PC-3 (cell line): ENCODE measurements at regions not wholly inside any gene's neighbourhood (a gene's known extent, or its start where the extent isn't known, plus 50 kb on each side); places are given as distances from the start of the nearest gene placed in this dataset.

ENCODE experiments used
- ATAC-seq: fragments of 200-7000 bp; cut with Tn5 transposase; 2 replicates; pipeline ENCODE4 v1.9.1; 2020; ENCODE audit warnings: mild to moderate bottlenecking, moderate library complexity
- BruUV-seq: library from RNA; stranded (reverse); fragments of 400-500 nt; replicated peaks from 2 replicates; lab custom pipeline; 2021; lab: Mats Ljungman, UMichigan
- CTCF ChIA-PET: fragments of 300-600 bp; sonication (Branson Sonifier 250); formaldehyde crosslinking; loops from one replicate; lab custom pipeline; 2022; ENCODE audit warnings: antibody characterized with exemption; lab: Charles Lee
- POLR2A ChIA-PET: fragments of 300-600 bp; sonication (Branson Sonifier 250); formaldehyde crosslinking; loops from one replicate; lab custom pipeline; 2022; ENCODE audit warnings: antibody characterized with exemption; ENCODE audit not compliant: unreplicated experiment; lab: Charles Lee
- DNase-seq: peaks from one replicate; pipeline ENCODE4 v3.0.0-alpha.2; 2015
- H2AFZ ChIP-seq: fragments of 300-600 bp; sonication (generic); 2 replicates; pipeline ENCODE4 v1.6.0; 2016; ENCODE audit warnings: antibody characterized with exemption, low read length
- H3F3A ChIP-seq: fragments of 300-600 bp; sonication (generic); one replicate; pipeline ENCODE4 v1.6.0; 2017; ENCODE audit warnings: antibody characterized with exemption, low read length, control low read depth, mild to moderate bottlenecking; ENCODE audit not compliant: unreplicated experiment
- H3K27ac ChIP-seq: fragments of 300-600 bp; sonication (generic); 2 replicates; pipeline ENCODE4 v1.5.1; 2016; ENCODE audit warnings: mild to moderate bottlenecking, low read length
- H3K27me3 ChIP-seq: fragments of 300-600 bp; sonication (generic); 2 replicates; pipeline ENCODE4 v1.6.1; 2016; ENCODE audit warnings: low read length, mixed read lengths
- H3K36me3 ChIP-seq: fragments of 300-600 bp; sonication (generic); 2 replicates; pipeline ENCODE4 v1.6.1; 2016; ENCODE audit warnings: low read depth, mixed run types, low read length, mixed read lengths
- H3K4me1 ChIP-seq: fragments of 300-600 bp; sonication (generic); 2 replicates; pipeline ENCODE4 v1.5.1; 2016; ENCODE audit warnings: low read length; ENCODE audit not compliant: insufficient read depth
- H3K4me2 ChIP-seq: fragments of 300-600 bp; sonication (generic); 2 replicates; pipeline ENCODE4 v1.6.0; 2016; ENCODE audit warnings: low read length
- H3K4me3 ChIP-seq: fragments of 300-600 bp; sonication (generic); 2 replicates; pipeline ENCODE4 v1.5.1; 2016; ENCODE audit warnings: mild to moderate bottlenecking, low read length, mixed read lengths
- H3K79me2 ChIP-seq: fragments of 300-600 bp; sonication (generic); 2 replicates; pipeline ENCODE4 v1.6.1; 2017; ENCODE audit warnings: low read length, mixed read lengths
- H3K9ac ChIP-seq: fragments of 300-600 bp; sonication (generic); 2 replicates; pipeline ENCODE4 v1.6.0; 2016; ENCODE audit warnings: mild to moderate bottlenecking, low read length
- H3K9me2 ChIP-seq: fragments of 300-600 bp; sonication (generic); replicated peaks from 2 replicates; pipeline ENCODE4 v1.6.1; 2016; ENCODE audit warnings: mixed run types, low read length, mixed read lengths
- H3K9me3 ChIP-seq: fragments of 300-600 bp; sonication (generic); 2 replicates; pipeline ENCODE4 v1.6.1; 2016; ENCODE audit warnings: low read length, mixed read lengths
- H4K20me1 ChIP-seq: fragments of 300-600 bp; sonication (generic); 2 replicates; pipeline ENCODE4 v1.6.1; 2016; ENCODE audit warnings: low read length, mixed read lengths
- EZH2 ChIP-seq: fragments of 300-600 bp; sonication (generic); IDR thresholded peaks from one replicate; pipeline ENCODE4 v1.6.1; 2017; ENCODE audit warnings: antibody characterized with exemption, mild to moderate bottlenecking, low read length; ENCODE audit not compliant: unreplicated experiment
- EZH2phosphoT487 ChIP-seq: fragments of 300-600 bp; sonication (generic); IDR thresholded peaks from 2 replicates; pipeline ENCODE4 v1.6.1; 2018; ENCODE audit warnings: mild to moderate bottlenecking, antibody characterized with exemption, low read length, borderline replicate concordance
- intact Hi-C: fragments of 100-400 bp; cut with micrococcal nuclease; formaldehyde crosslinking; loops from 2 replicates; pipeline ENCODE4 v1.9.0; 2023
- TF ChIP-seq, protein P1 (sequence below): fragments of 300-600 bp; sonication (generic); conservative IDR thresholded peaks from 2 replicates; pipeline ENCODE4 v1.5.1; 2017; ENCODE audit warnings: antibody characterized with exemption, low read depth, mild to moderate bottlenecking, low read length

DNA sequence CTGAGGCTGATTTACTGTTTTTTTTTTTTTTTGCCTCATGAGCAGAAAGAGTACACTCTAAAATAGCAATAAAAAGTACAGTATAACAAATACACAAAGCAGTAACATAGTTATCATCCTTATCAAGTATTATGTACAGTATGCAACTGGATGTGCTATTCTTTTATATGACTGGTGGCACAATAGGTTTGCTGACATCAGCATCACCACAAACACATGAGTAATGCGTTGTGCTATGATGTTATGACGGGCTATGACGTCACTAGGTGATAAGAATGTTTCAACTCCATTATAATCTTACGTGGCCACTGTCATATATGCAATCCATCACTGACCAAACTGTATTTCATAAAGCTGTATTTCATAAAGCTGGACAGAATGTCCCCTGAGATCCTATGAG lies 189.2 kb upstream of the GLI3 start:
- ATAC-seq: no peak
- POLR2A ChIA-PET: no interaction called here
- no peaks in the 10 kb centered on the region for H3K36me3 ChIP-seq
- no peaks in the 10 kb centered on the region for H3K79me2 ChIP-seq
- no peaks in the 10 kb centered on the region for H3K9me2 ChIP-seq
- peak; percentile 5 for DNase-seq
- no peaks in the 10 kb centered on the region for H3K27me3 ChIP-seq
- H3K9ac ChIP-seq: no peak overlapping the region
- H3K9me3 ChIP-seq: no peaks in the 10 kb centered on the region
- intact Hi-C loops: no loop called here
- no peak overlapping the region for H2AFZ ChIP-seq
- TF ChIP-seq EZH2phosphoT487 (no peak), EZH2 (no peak)
- TF ChIP-seq, protein P1, sequence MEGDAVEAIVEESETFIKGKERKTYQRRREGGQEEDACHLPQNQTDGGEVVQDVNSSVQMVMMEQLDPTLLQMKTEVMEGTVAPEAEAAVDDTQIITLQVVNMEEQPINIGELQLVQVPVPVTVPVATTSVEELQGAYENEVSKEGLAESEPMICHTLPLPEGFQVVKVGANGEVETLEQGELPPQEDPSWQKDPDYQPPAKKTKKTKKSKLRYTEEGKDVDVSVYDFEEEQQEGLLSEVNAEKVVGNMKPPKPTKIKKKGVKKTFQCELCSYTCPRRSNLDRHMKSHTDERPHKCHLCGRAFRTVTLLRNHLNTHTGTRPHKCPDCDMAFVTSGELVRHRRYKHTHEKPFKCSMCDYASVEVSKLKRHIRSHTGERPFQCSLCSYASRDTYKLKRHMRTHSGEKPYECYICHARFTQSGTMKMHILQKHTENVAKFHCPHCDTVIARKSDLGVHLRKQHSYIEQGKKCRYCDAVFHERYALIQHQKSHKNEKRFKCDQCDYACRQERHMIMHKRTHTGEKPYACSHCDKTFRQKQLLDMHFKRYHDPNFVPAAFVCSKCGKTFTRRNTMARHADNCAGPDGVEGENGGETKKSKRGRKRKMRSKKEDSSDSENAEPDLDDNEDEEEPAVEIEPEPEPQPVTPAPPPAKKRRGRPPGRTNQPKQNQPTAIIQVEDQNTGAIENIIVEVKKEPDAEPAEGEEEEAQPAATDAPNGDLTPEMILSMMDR: no peak
- no peaks in the 10 kb centered on the region for H3K4me1 ChIP-seq
- no peak overlapping the region for H3K4me3 ChIP-seq
- H3F3A ChIP-seq: no peaks in the 10 kb centered on the region
- H4K20me1 ChIP-seq: no peaks in the 10 kb centered on the region
- no TSS peak for BruUV-seq
- no peak overlapping the region for H3K27ac ChIP-seq
- no peak overlapping the region for H3K4me2 ChIP-seq
- CTCF ChIA-PET: interaction anchor here (0.7 kb wide), 1 partner anchor 470 kb away, joined by 3 read pairs; no protein-coding TSS in a partner anchor

DNA sequence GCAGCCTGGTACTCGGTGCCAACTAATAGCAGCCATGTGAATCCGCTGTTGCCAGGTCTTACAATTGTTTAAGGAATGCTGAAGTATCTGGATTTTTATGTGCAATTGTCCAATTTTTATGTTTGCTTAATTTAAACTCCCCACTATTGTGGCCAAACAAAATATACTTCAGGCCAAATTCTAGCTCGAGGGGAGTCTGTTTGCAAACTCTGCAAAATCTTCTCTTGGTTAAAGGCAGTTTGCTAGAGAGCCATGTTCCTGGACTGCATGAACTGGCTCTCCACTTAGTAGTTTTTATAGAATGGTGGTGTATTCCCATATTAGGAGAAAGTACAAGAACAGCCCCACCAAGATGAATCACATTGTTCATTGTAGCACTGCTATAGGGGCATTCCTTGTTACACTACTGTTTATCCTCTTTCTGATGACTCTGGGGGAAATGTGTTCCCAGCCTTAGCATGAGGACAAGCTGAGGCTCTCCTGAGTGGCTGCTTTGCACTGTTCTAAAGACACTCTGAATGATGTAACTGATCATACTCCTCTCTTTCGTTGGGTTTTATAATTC lies 178.0 kb upstream of the GLI3 start:
- Histone ChIP-seq H3K4me1 (peaks cover 16% of the 10 kb centered on the region), H4K20me1 (no peaks in the 10 kb centered on the region), H3K9me2 (no peaks in the 10 kb centered on the region), H3K79me2 (no peaks in the 10 kb centered on the region), H3K9me3 (no peaks in the 10 kb centered on the region), H3K27ac (no peak overlapping the region), H3K4me3 (no peak overlapping the region), H3F3A (no peaks in the 10 kb centered on the region), H3K36me3 (no peaks in the 10 kb centered on the region), H2AFZ (no peak overlapping the region), H3K27me3 (no peaks in the 10 kb centered on the region), H3K9ac (no peak overlapping the region), H3K4me2 (no peak overlapping the region)
- DNase-seq (peak; percentile 17), ATAC-seq (peak; percentile 37)
- intact Hi-C loops: no loop called here
- ChIA-PET POLR2A (no interaction called here), CTCF (no interaction called here)
- BruUV-seq: no TSS peak
- TF ChIP-seq EZH2phosphoT487: no peak

DNA sequence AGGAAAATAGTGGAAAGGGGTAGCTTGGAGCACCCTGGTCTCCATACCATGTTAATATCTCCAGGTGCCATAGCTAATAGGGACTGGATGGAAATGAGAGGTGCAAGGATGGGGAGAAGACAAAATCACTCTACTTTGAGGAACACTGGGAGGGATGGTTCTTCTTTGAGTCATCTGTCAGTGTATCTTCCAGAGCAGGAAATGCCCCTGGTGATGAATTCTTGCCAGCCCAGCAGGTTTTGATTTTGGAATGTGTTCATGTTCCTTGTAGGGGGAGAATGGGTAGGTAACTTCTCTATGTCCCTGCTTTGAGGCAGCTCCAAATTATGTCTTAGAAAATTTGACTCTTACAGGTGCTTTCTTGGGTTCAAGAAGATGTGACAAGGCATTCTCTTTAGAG lies 177.0 kb upstream of the GLI3 start:
- Histone ChIP-seq H3K4me1 (peaks cover 16% of the 10 kb centered on the region), H3K9ac (no peak overlapping the region), H3K27ac (no peak overlapping the region), H3K4me2 (no peak overlapping the region; the same call in 1 of the 2 replicates), H3K79me2 (no peaks in the 10 kb centered on the region), H3K9me2 (no peaks in the 10 kb centered on the region), H4K20me1 (no peaks in the 10 kb centered on the region), H3F3A (no peaks in the 10 kb centered on the region), H3K4me3 (no peak overlapping the region), H2AFZ (no peak overlapping the region), H3K27me3 (no peaks in the 10 kb centered on the region), H3K9me3 (no peaks in the 10 kb centered on the region), H3K36me3 (no peaks in the 10 kb centered on the region)
- peak; percentile 45; the same call in 1 of the 2 replicates for ATAC-seq
- BruUV-seq: no TSS peak
- intact Hi-C loops: no loop called here
- DNase-seq: peak; percentile 67
- TF ChIP-seq EZH2phosphoT487 (no peak), EZH2 (no peak)
- TF ChIP-seq, protein P1: no peak
- ChIA-PET POLR2A (no interaction called here), CTCF (no interaction called here)
